GM18517 (cell line): ENCODE measurements at regions not wholly inside any gene's neighbourhood (a gene's known extent, or its start where the extent isn't known, plus 50 kb on each side); places are given as distances from the start of the nearest gene placed in this dataset.
"Not testable (repeated sequence)": the region's sequence is repeated elsewhere in the genome, so short reads cannot be mapped to it uniquely, and the experiment has no call there.

Experiments
- ATAC-seq: cut with Tn5 transposase; IDR thresholded peaks from one replicate; pipeline ENCODE4 v1.9.1; 2021; ENCODE audit warnings: mild to moderate bottlenecking, moderate library complexity; ENCODE audit not compliant: unreplicated experiment

DNA sequence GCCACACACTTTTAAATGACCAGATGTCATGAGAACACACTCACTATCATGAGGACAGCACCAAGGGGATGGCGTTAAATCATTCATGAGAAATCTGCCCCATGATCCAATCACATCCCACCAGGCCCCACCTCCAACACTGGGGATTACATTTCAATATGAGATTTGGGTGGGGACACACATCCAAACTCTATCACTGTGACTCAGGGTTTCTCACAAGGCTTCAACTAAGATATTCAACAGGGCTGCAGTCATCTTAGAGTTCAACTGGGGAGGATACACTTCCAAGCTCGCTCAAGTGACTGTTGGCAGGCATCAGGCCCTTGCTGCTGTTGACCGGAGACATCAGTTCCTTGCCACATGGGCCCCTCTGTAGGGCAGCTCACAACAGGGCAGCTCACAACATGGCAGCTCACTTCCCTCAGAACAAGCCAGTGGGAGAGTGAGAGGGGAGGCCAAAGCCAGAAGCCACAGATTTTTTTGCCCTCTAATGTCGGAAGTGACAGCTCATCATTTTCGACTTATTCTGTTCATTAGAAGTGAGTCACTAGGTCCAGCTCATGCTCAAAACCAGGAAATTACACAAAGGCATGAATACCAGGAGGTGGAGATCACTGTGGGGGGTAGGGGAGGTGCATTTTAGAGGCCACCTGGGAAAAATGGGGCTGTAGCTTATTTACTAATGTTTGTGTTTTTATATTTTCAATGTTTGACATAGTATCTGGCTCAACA lies 50.8 kb upstream of the PTHLH start:
- ATAC-seq = no peak

DNA sequence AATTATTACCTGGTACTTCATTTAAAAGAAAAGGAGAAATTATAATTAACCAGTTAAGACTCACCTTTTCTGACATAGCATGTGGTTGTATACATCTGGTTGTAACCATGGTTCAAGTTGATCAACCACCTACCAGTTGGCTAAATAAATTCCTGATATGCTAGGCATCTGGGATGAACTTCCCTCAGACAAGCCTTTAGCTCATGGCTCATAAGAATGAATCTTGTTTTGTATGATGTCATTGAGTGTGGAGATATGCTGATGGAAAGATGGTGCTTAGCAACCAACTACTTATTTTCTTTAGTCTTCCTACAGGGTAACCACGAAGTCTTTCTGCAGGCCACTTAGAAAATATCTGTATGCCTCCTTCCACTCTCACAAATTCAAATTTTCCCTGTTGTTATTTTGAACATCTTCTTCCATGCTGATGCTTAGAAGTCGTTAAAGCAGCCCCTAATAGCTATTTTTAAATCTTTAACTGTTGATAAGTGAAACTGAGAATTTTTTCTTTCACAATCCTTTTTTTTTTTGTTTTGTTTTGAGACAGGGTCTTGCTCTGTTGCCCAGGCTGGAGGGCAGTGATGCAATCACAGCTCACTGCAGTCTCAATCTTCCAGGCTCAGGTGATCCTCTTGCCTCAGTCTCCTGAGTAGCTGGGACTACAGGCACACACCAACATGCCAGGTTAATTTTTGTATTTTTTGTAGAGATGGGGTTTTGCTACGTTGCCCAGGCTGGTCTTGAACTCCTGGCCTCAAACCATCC lies 51.9 kb upstream of the PTHLH start:
- ATAC-seq = no peak

DNA sequence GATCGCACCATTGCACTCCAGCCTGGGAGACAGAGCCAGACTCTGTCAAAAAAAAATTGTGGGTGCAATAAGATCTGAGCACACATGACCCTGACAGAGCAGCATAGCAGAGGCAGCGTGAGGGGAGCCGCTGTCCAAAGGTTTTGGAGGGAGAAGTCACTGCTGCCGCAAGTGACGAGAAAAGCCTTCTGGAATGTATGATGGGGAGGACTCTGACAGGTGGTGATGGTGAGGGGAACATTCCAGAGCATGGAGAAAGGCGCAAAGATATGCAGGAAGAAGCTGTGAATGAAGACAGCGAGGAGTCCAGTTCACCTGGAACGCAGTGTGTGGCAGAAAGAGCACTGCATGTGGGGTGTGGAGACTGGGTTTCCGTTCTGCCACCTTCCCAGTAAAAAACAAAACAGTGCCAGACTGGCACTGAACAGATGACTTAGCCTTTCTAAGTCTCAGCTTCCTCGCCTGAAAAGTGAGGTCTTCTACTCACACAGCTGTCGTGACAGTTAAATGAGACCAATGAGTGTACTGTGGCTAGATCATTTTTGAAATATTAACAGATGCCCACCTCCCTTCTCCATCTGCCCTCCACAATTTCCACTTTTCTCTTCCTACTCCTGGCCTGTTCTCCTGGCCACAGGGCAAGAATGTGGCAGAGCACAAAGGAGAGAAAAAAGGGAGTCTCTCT lies 53.4 kb upstream of the PTHLH start:
- no peak for ATAC-seq

DNA sequence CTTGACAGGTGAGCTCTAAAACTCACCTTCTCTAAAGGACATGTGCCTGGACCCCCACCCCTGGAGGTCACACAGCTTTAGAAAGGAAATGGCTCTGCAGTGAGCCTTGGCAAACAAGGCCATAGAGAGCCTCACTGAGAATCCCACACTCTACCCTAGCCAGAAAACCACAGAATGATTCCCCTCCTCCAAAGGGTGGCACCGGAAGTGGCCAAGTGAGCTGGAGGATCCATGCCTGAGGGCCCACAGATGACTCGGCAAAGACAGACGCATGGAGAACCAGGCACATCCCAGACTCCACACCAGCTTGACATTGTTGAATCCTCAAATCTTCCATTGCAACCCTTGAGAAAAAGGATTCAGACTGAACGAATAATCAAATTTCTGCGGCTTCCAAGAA lies 54.2 kb upstream of the PTHLH start:
- no peak for ATAC-seq

DNA sequence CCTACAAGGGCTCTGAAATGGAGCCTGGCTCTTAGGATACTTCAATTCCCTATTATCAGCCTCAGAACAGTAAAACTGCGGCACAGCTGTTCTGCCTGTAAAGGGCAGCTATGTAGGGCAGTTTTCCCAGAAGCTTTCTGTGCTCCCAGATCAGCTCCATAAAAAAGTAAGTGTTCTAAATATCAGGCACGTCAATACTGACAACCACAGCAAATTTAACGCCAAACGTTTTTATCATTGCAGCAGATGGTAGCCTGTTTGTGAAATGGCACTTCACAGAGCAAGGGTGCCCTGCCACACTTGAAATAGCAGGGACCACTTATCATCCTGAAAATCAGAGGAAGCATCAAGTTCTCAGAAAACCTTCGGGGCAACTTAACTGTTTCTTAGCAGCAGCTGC lies 54.8 kb upstream of the PTHLH start:
- ATAC-seq = no peak

DNA sequence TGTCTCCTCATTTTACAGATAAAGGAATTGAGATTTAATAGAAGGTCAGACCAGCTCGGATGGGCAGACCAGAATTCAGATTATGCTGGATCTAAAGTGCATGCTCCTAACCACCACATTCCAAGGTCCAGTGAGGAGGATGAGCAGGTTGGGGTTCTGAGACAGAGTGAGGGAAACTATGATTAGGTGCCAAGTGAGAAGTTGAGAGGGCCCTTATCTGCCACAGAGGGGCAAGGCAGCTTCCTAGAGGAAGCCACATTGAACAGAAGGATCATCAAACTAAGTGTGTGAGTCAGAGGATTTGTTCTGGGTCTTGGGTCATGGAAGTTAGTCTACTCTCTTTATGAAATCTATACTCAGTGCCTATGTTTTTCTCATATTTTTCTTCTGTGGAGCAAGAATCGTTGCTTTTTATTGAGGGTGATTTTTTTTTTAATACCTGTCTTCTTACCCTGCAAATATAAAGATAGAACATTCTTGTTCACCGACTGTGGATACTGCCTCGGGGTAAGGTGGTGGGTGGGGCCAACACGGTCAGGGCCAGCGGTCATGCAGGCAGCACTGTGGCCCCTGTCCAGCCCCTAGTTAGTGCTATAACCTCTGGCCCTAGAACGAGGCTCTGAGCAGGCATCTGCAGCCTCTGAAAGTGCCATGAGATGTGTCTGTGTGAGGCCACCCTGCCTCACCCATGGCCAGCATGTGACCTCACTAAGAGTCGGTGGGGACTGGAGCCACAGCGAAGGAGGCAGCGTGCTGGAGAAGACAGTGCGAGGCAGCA lies 55.6 kb upstream of the PTHLH start:
- no peak for ATAC-seq

DNA sequence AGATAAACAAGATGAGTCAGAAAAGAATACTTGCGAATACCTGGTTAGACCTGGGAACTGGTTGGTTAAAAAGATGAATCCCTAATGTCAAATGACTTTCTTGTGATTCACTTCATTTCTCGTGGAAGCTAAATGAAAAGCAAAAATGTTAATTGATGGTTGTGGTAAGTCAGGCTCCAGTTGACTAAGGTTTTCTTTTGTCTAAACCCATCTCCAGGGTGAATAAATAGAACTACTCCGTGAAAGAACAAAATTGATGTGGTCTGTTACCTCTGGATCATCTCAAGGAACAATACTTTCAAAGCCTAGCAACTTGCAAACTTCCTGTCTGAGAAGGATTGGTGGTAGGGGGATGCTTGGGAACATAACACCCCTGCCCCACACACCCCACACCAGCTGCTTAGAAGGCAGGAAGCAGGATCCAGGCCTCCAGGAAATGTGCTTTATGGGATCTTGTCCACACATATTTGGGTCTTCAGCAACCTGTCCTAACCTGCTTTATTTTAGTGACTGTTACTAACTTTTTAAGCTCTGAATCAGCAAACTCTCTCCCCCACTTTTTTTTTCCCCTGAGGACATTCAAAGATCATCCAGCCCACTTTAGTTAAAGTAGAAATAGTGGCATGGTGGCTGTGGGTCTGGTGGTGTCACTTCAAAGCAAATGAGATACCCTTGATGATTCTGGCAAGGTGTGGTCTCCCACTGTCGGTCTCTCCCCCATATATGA lies 60.4 kb upstream of the PTHLH start:
- no peak for ATAC-seq

DNA sequence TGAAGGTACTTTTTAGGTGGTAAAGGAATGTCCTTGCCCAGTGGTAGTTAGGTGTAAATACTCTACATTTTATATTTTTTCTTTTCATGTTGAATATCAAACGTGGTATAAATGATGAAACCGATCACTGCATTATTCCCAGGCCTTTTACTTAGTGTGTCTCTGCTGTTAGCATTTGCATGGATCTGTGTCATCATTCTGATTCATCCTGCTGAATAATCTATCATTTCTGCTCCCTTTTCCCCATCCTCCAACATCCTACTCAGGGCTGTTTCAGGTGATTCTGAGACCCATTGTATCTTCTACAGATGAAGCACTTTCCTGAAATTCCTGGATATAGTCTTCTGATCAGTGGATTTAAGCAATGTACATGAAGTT lies 61.0 kb upstream of the PTHLH start:
- no peak for ATAC-seq

DNA sequence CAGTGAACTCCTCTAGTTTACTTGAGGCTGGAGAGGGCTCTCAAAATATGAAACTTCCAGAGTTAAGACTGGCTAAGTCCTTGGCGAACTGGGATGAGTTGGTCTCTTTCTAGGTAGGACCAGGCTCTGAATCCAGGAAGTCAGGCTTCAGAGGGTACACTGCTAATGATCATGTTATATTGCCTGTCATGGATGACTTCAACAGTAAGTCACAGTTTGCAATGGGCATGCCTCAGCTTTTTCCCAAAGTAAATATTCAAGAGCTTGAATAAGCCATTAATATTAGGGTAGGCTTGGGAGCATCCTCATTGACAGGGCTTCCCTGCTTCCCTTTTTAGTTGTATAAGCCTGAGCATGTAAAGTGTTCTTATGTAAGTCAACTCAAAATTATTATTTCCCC lies 61.7 kb upstream of the PTHLH start:
- ATAC-seq = no peak

DNA sequence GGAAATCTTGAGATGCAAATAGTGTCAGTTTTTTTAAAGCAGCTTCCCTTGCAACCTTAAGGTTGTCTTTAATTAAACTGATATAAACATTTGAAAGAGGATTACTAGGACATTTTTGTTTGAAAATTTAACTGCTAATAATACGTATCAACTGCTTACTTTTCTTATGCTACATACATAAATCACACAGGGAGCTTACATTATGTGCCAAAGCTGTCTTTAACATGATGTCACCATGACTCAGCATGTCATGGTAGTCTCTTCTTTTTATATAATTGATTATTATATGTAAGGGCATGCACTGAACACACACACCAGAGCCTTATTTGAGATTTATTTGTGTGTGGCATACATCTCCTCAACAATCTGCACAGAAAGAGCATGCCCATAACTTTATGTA lies 63.0 kb upstream of the PTHLH start:
- no peak for ATAC-seq

DNA sequence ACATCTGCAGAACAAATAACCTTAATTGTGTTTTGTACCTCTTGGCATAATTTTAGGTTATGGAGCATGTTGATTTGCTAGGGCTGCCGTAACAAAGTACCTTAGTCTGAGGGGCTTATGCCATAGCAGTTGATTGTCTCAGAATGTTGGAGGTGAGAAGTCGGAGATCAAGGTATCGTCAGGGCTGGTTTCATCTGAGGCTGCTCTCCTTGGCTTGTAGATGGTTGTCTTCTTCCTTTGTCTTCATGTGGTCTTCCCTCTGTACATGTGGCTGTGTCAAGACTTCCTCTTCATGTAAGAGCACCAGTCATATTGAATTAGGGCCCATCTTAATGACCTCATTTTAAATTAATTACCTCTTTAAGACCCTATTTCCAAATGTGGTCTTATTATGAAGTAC lies 64.4 kb upstream of the PTHLH start:
- ATAC-seq = no peak

DNA sequence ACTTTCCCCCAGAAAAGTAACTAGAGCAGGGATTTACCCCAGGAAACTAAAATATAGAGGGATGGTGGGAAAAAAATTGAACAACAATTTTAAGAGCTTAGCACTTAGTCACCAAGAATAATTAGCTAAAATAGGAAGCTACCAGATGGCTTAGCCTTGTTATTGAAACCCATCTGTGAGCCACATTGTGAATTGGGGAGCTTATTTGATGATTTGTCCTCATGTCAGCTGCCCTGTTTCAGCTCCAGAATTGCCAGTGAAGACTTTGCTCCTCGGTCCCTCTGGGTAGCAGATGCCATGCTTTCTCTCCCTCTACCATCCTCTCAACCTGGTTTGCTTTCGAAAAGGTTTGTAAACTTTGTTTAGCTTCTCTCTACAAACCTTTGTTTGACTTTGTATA lies 67.7 kb upstream of the PTHLH start:
- ATAC-seq = no peak

DNA sequence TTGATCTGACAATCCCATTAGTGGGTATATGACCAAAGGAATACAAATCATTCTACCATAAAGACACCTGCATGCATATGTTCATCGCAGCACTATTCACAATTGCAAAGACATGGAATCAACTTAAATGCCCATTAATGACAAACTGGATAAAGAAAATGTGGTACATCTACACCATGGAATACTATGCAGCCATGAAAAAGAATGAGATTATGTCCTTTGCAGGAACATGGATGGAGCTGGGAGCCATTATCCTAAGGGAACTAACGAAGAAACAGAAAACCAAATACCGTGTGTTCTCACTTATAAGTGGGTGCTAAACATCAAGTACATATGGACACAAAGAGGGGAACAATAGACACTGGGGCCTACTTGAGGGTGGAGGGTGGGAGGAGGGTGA lies 74.1 kb upstream of the PTHLH start:
- ATAC-seq = not testable (repeated sequence)

DNA sequence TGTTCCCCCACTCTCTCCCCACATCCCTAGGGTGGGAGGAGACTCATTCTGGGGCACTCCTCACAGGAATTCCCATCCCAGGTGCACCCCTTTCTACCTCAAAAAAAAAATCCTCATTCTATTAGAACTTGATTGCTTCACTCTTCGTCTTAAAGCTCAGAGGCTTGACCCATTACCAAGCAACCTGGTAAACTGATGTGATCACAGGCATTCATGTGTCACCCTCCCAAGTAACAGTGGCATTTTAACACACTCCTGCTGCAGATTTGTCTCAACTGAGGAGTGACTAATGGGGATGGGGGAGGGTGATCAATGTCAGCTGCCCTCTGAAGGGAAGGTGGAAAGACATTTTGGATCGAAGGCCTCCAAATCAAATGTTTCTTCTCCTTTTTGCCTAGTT lies 78.1 kb upstream of the PTHLH start:
- no peak for ATAC-seq

DNA sequence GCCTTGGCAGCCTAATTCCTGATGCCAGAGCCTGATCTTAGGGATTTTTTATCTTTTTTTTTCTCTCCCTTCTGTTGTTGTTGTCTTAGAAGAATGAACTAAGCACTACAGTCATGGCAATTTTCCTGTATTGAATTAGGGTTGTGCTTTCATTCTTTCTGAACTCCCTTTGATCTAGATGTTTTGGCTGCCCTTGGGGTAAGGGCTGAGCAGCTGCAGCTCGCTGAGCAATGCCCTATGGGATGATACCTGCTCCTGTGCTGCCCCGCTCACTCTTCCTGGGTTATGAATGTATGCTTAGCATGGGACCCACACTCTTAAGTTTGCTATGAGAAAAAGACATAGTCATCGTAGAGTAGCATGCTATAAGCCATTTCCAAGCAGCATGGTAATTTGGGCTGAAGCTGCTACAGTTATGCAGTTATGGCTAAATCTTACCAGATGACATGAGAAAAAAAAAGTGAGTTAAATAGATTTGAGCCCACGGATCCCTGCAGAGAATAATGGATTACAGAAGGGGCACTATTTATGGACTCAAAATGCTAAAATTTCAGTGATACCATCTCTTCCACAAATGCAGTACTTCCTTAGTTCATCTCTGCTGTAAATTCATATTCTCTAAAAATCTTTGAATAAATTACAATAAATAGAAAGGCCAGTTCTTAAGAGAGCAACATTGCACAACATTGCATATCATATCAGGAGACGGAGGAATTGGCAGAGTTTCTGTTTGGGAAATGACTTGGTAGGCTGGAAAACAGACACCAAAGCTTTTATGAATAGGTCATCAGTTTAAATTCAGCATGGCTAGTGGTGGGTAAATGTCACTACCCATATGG lies 79.2 kb upstream of the PTHLH start:
- no peak for ATAC-seq

DNA sequence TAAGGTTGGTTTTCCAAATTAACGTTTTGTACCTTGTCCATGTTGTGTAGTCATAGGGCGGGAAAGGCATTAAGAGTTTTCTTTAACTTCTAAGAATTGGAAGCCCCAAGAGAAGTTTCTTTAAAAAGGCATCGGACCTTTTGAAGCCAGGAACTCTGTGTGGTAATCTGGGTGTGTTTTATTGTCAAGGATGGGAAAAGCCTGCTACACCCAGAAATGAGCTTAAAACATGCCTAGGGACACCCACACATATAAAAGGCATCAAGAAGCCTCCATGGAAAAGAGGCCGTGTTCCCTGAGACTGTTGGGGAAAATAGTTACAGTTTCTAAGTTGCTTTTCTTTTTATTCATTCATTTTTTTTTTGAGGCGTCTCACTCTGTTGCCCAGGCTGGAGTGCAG lies 81.0 kb upstream of the PTHLH start:
- no peak for ATAC-seq

DNA sequence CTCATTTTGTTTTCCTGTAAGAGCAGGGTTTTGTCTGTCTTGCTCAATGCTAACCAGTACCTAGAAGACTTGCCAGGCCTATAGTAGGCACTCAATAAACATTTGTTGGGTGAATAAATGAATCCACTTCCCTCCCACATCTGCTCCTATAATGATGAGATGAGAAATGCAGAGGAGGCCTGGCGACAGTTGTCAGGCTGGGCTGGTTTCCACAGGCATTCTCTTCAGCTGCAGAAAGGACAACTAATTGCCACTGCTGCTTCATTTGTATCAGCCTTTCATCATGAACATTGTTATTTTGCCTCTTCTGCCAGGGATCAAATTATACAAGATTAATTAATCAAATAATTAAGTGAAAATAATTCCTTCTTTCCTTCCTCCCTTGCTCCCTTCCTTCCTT lies 82.0 kb upstream of the PTHLH start:
- no peak for ATAC-seq

DNA sequence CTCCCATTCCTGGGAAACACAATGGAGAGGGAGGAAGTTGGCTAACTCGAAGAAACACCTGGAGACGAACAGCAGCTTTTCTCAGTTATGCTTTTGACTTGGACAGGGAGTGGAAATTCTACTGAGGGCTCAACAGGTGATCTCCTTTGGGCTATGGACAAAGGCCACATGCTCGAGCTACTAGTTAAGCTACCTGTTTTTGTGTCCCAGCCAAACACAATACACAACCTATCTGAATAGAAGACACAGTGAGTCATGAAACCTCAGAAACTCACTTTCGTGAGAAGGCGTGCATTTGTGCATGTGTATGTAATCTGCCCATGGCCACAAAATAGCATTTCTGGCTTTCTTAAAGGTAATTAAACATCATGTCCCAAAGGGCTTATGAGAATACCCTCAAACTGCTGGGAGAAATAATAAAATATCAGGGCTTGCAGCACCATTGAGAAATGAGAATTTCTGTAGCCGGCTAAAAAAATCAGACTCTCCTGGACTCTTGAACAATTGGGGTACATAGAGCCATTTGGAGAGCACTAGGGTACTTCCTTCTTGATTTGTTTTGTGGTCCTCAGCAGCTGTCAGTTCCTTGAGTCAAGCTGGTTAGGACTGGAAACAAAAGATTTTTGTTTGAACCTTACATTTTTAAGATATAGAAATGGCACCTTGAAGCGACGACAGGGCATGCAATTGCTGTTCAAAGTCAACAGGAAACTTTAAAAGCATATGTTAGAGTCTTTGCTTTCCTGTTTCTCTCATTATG lies 85.5 kb upstream of the PTHLH start:
- no peak for ATAC-seq

DNA sequence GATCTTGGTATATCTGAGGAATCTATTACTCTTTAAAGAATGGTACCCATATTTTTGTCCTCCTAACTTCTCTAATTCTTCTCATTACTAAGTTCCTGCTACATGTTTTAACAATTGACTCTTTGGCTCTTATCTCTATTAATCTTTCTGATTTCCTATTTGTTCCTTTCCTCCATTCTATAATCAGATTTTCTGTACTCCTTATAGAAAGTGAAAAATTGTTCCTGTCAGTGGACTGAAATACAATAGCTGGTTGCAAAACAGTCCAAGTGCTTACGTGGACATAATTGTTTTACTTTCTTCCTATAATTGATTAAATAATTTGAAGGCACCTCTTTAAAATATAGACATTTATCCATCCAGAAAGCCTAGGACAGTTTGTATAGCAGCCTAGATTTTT lies 86.7 kb upstream of the PTHLH start:
- ATAC-seq = no peak
